ENCODE measurements at regions not wholly inside any gene's neighbourhood (a gene's known extent, or its start where the extent isn't known, plus 50 kb on each side); places are given as distances from the start of the nearest gene placed in this dataset.

- TF ChIP-seq EZH2 (IDR thresholded peaks at IDR 0.05; ENCODE audit: borderline replicate concordance, low read length) = no peak
- TF ChIP-seq, protein P1, sequence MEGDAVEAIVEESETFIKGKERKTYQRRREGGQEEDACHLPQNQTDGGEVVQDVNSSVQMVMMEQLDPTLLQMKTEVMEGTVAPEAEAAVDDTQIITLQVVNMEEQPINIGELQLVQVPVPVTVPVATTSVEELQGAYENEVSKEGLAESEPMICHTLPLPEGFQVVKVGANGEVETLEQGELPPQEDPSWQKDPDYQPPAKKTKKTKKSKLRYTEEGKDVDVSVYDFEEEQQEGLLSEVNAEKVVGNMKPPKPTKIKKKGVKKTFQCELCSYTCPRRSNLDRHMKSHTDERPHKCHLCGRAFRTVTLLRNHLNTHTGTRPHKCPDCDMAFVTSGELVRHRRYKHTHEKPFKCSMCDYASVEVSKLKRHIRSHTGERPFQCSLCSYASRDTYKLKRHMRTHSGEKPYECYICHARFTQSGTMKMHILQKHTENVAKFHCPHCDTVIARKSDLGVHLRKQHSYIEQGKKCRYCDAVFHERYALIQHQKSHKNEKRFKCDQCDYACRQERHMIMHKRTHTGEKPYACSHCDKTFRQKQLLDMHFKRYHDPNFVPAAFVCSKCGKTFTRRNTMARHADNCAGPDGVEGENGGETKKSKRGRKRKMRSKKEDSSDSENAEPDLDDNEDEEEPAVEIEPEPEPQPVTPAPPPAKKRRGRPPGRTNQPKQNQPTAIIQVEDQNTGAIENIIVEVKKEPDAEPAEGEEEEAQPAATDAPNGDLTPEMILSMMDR (IDR thresholded peaks at IDR 0.05; ENCODE audit: low read length) = no peak
Measured at GRCh38 chr13:97109256-97109655, 112.9 kb upstream of the MBNL2 start.
